Fibroblast of skin of abdomen (primary cell): ENCODE measurements at regions not wholly inside any gene's neighbourhood (a gene's known extent, or its start where the extent isn't known, plus 50 kb on each side); places are given as distances from the start of the nearest gene placed in this dataset.

Source experiments
- DNase-seq: peaks from one replicate; pipeline ENCODE4 v3.0.0-alpha.2; 2013

DNA sequence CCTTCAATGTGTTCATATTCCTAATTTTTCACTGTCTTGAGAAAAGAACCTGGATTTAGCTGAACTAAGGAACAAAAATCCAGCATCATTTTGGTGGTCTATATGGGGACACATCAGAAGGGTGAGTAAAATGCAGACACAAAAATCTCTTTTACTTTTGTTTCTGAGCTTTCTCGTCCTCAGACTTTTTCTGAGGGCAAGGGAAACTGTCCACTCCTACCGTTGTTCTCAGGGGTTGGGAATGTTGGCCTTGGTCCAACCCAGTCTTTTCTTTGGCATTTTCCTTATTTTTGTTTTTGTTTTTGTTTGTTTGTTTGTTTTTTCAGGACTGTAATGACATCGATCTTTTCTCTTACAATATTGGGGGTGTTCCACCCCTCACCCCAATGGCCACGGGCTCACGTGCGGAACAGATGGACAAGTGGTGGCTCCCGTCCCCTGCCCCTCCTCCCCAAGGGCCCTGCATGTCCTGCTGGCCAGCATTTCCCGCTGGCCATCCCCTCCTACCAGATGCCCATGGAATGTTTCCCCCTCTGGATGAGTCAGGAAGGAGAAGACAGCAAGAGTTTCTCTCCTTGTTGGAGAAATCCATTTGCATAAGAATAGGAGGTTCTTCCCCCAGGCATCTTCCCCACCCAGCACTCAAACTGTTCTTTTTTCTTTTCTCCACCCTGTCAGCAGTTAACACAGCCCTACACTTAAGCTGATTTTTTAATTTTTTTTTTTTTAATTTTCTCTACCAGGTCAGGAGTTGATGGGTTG lies 305.4 kb upstream of the NDST4 start:
- no peak for DNase-seq

DNA sequence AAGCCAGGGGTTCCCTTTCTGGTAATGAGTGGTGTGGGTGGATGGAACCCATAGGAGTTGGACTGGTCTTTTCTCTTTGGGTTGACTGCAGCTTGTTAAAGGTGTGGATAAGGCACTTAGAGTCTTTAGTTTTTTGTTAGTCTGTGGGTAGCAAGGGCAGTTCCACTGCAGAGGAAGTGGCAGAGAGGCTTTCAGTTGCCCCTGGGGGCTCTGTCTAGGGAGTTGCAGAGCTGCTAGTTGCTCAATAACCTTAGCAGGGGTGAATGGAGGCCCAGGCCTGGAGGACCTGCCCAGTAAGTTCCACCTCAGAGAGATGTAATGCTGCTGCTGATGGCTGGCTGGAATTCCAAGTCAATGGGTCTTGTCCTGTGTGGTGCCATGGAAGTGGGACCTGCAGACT lies 282.6 kb upstream of the NDST4 start:
- DNase-seq: no peak

DNA sequence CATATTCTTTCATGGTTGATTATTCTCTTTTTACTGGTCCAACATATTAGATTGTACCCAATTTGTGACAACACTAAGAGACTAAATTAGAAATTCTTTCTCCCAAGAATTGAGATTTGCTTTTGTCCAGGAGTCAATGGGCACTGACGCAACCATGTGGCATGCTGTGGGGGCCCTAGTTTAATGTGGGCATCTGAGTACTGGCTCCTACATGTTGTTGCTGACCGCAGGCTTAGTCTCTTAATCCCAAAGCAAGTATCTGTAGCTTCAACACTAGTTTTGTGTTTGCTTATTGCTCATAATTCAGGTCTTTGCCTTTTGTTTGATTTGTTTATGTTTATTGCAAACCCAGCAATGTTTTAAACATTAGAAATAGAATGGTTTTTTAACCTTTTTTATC lies 263.4 kb upstream of the NDST4 start:
- no peak for DNase-seq

DNA sequence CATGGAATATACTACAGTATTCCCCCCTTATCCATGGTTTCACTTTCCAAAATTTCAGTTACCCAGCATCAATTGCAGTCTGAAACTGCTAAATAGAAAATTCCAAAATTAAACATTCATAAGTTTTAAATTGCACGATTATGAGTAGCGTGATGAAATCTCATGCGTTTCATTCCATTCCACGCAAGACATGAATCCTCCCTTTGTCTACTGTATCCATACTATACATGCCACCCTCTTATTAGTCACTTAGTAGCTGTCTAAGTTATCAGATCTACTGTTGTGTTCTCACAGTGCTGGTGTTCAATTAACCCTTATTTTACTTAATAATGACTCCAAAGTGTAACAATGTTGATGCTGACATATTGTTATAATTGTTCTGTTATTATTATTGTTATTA lies 261.2 kb upstream of the NDST4 start:
- DNase-seq: no peak

DNA sequence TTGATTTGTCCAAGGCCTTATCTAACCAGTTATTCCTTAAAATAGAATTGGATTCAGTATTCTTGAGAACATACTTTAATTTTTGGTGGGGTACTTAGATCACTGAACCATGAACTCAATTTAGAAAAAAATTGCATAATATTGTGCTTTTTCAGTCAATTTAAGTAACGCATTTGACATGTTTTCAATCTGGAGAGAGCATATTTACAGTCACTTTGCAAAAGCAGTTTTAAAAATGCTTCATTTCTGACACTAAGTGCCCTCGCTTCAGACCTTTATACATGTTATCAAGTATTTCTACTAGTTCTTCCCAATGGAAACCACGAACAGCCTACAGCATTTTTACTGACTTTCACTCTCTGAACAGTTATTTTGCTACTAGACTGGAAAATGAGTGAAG lies 257.1 kb upstream of the NDST4 start:
- no peak for DNase-seq

DNA sequence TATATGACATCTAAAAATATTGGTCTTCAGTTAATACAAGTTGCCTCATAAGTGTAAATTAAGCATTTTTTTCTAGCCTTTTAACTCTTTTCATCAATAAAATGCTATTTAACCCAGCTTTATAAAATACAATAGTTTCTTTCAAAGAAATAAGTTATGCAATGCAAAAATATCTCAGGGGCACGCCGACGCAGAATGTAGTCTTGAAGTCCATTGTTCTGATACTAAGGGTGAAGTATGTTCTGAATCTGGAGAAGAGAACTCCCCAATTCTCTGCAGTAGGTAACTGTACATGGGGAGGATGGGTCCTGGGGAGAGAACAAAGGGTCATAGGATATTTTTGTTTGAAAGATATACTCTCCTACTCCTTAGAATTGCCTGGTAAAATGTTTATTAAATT lies 256.6 kb upstream of the NDST4 start:
- DNase-seq: no peak

DNA sequence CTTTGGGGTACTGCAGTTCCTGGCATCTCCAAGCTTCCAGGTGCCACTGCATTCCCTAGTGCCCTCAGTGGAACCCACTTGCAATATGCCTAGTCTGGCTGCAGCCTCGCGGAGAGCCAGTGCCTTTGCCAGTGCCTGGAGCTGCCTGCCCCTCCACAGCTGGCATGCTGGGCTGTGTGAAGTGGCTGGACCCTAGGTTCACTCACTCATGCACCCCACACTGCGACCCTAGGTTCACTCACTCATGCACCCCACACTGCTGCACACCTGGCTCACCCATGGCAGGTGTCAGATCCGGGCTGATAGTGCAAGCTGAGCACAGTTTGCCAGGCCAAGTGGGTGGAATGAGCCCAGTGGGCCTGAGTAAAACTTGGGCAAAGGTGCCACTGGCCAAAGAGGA lies 253.0 kb upstream of the NDST4 start:
- no peak for DNase-seq

DNA sequence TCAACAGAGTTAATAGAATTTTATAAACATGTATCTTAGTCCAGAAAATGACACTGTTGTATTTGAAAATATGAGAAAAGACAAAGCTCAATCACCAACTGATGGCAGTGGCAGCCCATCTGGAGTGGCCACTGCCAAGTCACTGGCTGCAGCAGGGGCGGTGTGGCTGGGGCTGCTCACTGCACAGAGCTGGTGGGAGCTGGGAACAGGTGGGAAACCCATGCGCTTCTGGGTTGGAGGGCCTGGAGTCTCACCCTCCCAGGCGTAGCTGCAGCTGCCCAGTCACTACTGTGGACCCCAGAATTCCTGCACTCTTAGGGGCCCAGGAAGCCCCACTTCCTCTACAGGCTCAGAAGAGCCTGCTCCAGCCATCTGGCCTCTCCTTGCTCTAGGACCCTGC lies 251.8 kb upstream of the NDST4 start:
- no peak for DNase-seq

DNA sequence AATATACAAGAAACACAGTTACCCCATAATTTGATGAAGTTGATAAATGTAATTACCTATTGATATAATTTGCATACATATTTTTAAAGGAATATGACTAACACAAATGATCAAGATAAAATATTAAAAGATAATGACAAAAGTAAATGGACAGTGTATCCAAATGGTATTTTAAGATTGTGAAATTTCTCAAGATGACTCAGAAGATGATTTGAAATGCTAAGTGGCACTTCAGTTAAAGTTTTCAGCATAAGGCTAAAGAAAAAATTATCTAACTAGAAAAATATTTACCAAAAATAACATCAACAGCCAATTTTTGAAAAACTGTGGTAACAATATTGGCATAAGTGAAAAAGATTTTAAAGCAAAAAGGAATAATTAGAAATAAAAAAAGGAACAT lies 248.4 kb upstream of the NDST4 start:
- DNase-seq: no peak

DNA sequence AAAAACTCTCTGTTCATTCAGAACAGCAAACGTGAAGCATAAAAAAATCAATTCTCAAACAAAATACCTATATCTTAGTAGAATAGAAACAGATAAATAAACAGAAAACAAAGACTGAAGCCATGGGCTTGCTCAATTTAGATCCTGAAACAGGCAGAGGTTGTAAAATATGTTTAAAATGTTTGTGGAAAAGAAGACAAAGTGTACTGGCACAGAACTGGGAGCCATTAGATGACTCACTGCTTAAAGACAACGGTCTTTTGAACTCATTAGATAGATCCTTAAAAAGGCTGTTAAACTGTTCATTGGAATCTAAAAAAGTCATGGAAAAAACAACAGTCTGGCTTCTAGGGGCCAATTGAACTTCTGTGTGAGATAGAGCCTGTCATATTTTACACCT lies 247.0 kb upstream of the NDST4 start:
- no peak for DNase-seq

DNA sequence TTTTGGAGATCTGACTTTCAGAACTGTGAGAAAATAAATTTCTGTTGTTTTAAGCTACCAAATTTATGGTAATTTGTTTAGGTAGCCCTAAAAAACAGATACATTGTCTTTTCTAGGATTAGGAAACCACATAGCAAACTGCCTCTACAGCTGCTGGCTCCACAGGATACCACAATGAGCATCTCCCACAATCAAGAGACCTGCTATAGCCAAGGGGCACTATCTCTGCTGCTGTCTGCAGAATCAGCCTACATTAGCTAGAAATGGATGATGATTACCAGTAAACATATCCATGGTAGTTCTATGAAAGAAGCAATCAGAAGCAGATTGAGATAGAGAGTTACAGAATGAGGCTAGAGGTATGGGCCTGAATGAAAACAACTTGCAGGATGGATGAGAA lies 244.4 kb upstream of the NDST4 start:
- DNase-seq: no peak

DNA sequence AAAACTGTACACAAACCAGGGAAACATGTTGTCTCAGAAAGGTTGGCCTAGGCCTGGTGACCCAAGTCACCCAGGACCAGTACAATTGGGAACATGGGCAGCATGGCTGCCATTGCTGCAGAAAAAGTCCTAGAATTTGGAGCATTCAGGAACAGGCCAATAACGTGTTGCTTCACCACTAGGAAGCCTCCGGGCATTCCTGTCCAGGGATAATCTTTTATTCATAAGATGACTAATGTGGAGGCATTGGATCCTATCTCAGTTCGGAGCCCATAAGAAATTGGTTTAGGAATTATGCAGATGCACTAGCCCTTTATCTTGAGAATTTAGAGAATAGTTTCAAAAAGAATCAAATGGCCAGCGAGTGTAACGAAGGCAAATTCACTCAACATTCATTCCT lies 242.8 kb upstream of the NDST4 start:
- DNase-seq: no peak

DNA sequence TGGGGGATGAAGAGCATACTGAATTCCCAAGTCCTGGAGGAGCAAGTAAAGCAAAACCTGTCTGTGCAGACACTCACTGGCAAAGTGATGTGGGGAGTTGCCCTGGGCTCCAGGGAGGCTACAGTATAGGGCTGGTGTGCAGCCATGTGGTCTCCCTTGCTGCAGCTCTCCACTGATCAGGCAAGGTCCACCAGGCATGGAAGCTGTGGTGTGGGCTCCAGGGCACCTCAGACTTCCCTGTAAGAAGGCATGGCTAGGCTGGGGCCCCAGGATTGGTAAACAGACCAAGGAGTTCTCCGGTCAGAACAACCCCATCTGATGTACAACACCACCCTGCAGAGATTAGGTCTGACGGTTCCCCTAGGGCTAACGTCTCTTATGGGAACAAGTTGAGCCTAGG lies 241.9 kb upstream of the NDST4 start:
- DNase-seq: no peak

DNA sequence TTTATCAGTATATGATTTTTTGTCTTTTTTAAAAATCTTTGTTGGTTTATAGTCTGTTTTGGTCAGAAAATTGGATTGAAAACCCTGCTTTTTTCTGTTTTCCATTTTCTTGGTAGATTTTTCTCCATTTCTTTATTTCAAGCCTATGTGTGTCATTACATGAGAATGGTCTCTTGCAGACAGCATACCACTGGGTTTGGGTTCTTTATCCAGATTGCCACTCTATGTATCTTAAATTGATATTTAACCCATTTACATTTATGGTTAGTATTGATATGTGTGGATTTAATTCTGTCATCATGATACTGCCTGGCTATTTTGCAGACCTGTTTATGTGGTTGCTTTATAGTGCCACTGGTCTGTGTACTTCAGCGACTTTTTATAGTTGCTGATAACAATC lies 239.9 kb upstream of the NDST4 start:
- no peak for DNase-seq

DNA sequence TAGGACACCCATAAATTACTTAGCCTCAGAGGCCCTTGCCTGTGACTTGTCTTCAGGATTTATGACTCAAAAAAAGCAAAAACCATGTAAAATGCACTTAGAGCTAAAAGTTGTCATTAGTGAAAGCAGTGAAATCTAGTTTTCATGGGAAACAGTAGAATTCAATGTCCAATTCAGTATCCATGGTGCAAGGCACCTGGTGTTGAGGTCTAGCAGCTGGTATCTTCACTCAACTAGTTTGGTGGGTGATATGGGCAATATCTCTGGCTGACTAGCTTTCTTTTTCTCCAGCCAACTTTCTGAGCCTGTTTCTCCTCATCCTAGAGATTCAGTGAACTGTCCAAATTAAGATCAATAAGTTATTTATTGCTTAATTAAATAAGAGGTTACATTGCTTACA lies 229.8 kb upstream of the NDST4 start:
- no peak for DNase-seq

DNA sequence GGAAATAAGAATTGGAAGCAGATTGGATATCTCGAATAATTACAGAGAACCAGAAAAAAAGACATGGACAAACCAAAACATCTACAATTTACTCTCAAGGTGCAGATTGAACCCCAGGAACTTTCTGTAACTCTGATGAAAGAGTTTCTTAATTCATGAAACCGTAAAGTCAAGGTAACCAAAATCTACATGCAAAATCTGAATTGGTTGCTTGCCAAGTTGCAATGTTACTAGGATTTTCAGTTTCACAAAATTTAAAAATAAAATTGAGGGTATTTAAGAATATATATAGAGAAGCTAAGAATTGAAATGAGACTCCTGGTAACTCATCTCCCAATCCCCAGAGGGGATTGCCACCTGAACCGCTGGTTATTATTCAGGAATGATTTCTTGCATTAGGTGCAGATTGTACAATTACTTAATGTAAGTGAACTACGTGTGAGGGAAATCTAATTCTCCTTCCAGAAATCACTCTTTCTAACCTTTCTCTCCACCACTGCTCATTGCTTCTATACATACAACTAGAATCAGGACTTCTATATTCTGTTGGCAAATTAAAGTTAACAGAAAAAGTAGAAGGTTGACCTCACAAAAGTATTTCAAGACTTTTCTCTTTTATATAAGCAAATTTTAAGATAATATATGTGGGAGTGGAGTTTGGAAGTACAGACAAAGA lies 221.5 kb upstream of the NDST4 start:
- DNase-seq: no peak

DNA sequence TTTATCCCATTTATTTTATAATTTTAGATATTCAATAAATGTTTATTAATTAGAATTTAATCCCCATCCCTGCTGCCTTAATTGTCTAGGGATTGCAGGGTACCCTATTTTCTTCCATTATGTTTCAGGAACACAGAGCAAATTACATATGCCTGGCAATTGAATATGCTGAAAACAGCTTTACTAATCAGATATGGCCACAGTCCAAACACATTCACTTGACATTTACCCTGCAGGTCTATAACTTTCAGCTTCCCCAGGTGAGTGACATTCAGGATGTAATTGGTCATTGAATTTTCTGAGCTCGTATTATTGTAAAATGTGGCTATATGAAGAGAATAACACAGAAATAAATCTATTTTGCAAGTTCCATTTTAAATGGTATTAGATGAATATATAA lies 218.7 kb upstream of the NDST4 start:
- no peak for DNase-seq

DNA sequence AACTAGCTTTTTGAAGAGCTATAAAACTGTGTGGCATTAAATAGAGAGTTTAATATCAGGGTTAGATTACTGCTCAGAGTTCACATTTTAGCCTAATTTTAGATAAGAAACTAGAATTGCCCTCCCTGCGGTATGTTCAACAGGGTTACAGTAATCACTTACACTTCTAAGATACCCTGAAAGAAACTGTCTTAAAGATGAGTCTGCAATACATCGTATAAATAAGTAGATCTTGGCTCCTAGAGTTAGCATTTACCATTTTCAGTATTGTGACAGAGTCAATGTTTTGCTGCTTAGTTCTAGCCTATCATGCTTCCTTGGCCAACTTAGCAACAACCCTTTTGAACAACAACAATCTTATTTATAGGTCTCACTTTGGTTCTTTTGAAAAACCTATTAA lies 217.8 kb upstream of the NDST4 start:
- no peak for DNase-seq

DNA sequence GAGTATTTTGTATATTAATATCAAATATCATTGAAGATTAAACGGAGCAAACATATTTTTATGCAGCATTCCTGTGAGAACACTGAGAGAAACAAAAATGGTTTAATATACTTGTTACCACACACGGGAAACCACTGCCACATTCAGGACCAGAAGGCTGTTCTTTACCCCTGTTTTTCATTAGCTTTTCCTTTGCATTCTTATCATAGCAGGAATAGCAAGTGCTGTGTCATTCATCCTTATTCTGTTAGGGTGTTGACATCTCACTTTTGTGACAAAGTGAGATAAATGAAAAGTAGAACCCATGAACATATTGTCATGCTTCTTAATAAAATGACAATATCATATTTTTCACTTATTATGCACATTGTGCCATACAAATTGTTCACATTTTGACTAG lies 212.4 kb upstream of the NDST4 start:
- peak; percentile 46 for DNase-seq

DNA sequence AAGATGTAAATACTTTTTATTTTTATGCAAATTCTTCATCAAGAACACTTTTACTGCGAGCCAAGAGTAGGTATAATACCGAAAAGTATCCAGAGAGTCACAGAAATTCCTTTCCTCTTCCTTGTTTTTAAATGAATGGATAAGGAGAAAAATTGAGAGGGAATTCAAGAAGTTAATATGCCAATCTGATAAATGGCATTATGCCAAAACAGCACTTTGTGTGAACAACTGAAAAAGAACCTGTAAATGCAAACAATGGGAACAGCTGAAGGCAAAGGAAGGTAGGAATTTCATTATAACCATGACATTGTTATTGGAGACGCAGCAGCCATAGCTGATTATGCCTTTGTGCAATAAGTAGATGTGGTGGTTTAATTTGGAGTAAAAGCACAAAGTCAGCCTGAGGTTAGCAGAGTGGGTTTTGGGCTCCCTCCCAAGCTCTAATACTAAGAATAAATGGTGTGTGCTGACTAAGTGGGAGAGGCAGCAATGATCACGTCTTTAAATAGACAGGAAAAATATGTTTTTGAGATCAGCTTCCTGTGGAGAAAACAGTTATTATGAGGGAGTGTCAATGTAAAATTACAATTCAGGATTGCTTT lies 209.8 kb upstream of the NDST4 start:
- peak; percentile 7 for DNase-seq

DNA sequence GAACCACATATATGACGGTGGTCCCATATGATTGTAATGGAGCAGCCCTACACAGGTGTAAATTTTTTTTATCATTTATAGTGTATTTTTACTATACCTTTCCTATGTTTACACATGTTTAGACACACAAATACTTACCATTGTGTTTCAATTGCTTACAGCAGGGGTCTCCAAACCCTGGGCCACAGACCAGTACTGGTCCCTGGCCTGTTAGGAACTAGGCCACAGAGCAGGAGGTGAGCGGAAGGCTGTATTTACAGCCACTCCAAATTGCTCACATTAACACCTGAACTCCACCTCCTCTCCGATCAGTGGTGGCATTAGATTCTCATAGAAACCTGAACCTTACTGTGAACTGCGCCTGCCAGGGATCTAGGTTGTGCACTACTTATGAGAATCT lies 201.8 kb upstream of the NDST4 start:
- DNase-seq: no peak

DNA sequence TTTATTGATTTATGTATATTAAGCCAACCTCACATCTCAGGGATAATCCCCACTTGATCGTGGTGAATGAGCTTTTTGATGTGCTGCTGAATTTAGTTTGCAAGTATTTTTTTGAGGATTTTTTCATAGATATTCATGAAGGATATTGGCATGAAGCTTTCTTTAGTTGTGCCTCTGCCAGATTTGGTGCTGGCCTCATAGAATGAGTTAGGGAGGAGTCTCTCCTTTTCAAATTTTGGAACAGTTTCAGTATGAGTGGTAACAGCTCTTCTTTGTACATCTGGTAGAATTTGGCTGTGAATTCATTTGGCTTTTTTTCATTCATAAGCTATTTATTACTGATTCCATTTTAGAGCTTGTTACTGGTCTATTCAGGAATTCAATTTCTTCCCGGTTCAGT lies 197.2 kb upstream of the NDST4 start:
- DNase-seq: no peak

DNA sequence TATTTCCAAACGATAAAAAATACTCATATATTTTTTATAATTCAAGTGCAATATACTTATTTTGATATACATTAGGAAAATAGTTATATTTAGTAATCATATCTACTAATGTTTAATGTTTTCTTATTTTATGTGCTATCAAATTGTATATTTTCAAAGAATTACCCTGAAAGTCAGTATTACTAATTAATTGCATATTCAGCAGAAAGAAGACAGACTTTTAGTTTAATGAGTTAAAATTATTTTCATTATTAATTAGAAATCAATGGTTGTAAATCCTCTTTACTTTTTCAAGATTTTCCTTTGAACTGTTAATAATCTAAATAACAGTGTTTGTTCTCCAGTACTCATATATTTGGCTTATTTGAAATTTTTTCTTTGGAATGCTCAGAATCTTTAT lies 181.3 kb upstream of the NDST4 start:
- DNase-seq: no peak

DNA sequence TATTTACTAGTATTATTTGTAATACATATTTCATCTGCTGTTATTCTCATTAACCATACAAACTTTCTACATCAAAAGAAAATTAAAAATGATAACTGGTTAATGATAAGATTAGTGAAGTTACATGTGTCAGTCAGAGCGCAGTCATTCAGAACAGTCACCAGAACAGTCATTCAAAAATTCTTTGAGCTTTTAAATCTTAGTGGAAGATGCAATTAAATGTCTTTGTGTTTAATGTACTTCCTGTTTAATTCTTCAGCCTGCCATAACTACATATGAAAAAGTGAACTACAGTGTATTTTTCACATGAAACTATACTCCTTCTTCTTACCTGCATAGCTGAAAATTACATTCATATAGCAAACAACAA lies 179.7 kb upstream of the NDST4 start:
- no peak for DNase-seq
